ENCODE measurements at regions not wholly inside any gene's neighbourhood (a gene's known extent, or its start where the extent isn't known, plus 50 kb on each side); places are given as distances from the start of the nearest gene placed in this dataset.

GRCh38 chr15:62591842-62592838 lies 427.1 kb upstream of the C2CD4B start:
- TF ChIP-seq CTCF (IDR thresholded peaks at IDR 0.05; ENCODE audit: low read length) (no peak), EZH2 (optimal IDR thresholded peaks at IDR 0.05; ENCODE audit: low read depth, low read length) (no peak)

All from MM.1S (cell line).